Thyroid gland (tissue), 4 donors: ENCODE measurements at regions not wholly inside any gene's neighbourhood (a gene's known extent, or its start where the extent isn't known, plus 50 kb on each side); places are given as distances from the start of the nearest gene placed in this dataset.

Source experiments
- CTCF ChIP-seq, 6 experiments: fragments of 200-600 bp in 3 of 6; fragments of 450-650 bp in 3 of 6; sonication (generic) in 3 of 6; IDR thresholded peaks; one replicate each; pipeline ENCODE4 v1.5.1; 2016 to 2019; ENCODE audit warnings: antibody characterized with exemption in 6 of 6, mild to moderate bottlenecking in 2 of 6, inconsistent platforms in 1 of 6, moderate library complexity in 1 of 6
- POLR2A ChIP-seq, 2 donors: fragments of 450-650 bp; IDR thresholded peaks; one replicate each; pipeline ENCODE4 v1.6.1; 2017; ENCODE audit warnings: antibody characterized with exemption in 2 of 2, mild to moderate bottlenecking in 2 of 2, moderate library complexity in 1 of 2

- TF ChIP-seq CTCF (IDR thresholded peaks at IDR 0.05) (no peak), POLR2A (IDR thresholded peaks at IDR 0.05) (no peak)
These were observed 112.9 kb upstream of the ARHGEF3 start for GRCh38 chr3:56914646-56915045.
